ENCODE measurements at regions not wholly inside any gene's neighbourhood (a gene's known extent, or its start where the extent isn't known, plus 50 kb on each side); places are given as distances from the start of the nearest gene placed in this dataset.

GRCh38 chr18:76216096-76216495, 278.9 kb downstream of the ZNF516 start:
- no peaks in the 10 kb centered on the region for H3K9me3 ChIP-seq (ENCODE audit: control insufficient read depth in 2 of 3, insufficient read depth in 1 of 3, low read length in 3 of 3)
- FAIRE-seq: no peak
- no peak overlapping the region for H3K9ac ChIP-seq (ENCODE audit: low read length in 3 of 3)
- intact Hi-C loops (cut with DNase I): no loop called here
- no peak overlapping the region for H3K27ac ChIP-seq (ENCODE audit: low read depth in 2 of 2, low read length in 2 of 2)
- TF ChIP-seq CTCF (IDR thresholded peaks at IDR 0.05; ENCODE audit: borderline replicate concordance, extremely low read depth, insufficient read depth): no peak
- H3K27me3 ChIP-seq (ENCODE audit: control insufficient read depth, insufficient read depth, low read length): no peaks in the 10 kb centered on the region
- no peak for DNase-seq
- H3K36me3 ChIP-seq (ENCODE audit: control insufficient read depth in 2 of 3, insufficient read depth in 3 of 3, low read length in 3 of 3): no peaks in the 10 kb centered on the region
- H3K4me3 ChIP-seq (ENCODE audit: low read length in 3 of 3): no peak overlapping the region
- H3K4me1 ChIP-seq (ENCODE audit: control insufficient read depth in 2 of 3, insufficient read depth in 2 of 3, low read depth in 1 of 3, low read length in 3 of 3): no peaks in the 10 kb centered on the region

GRCh38 chr18:76213991-76214390, 281.1 kb downstream of the ZNF516 start:
- TF ChIP-seq CTCF (IDR thresholded peaks at IDR 0.05; ENCODE audit: borderline replicate concordance, extremely low read depth, insufficient read depth): no peak
- H3K9me3 ChIP-seq (ENCODE audit: control insufficient read depth in 2 of 3, insufficient read depth in 1 of 3, low read length in 3 of 3): no peaks in the 10 kb centered on the region
- no peaks in the 10 kb centered on the region for H3K4me1 ChIP-seq (ENCODE audit: control insufficient read depth in 2 of 3, insufficient read depth in 2 of 3, low read depth in 1 of 3, low read length in 3 of 3)
- no peak overlapping the region for H3K9ac ChIP-seq (ENCODE audit: low read length in 3 of 3)
- intact Hi-C loops (cut with DNase I): no loop called here
- H3K4me3 ChIP-seq (ENCODE audit: low read length in 3 of 3): no peak overlapping the region
- FAIRE-seq (no peak), DNase-seq (no peak)
- no peaks in the 10 kb centered on the region for H3K36me3 ChIP-seq (ENCODE audit: control insufficient read depth in 2 of 3, insufficient read depth in 3 of 3, low read length in 3 of 3)
- no peak overlapping the region for H3K27ac ChIP-seq (ENCODE audit: low read depth in 2 of 2, low read length in 2 of 2)
- no peaks in the 10 kb centered on the region for H3K27me3 ChIP-seq (ENCODE audit: control insufficient read depth, insufficient read depth, low read length)

- Histone ChIP-seq H3K27ac (ENCODE audit: low read depth in 2 of 2, low read length in 2 of 2) (no peak overlapping the region), H3K9me3 (ENCODE audit: control insufficient read depth in 2 of 3, insufficient read depth in 1 of 3, low read length in 3 of 3) (no peaks in the 10 kb centered on the region), H3K36me3 (ENCODE audit: control insufficient read depth in 2 of 3, insufficient read depth in 3 of 3, low read length in 3 of 3) (no peaks in the 10 kb centered on the region), H3K4me3 (ENCODE audit: low read length in 3 of 3) (no peak overlapping the region), H3K4me1 (ENCODE audit: control insufficient read depth in 2 of 3, insufficient read depth in 2 of 3, low read depth in 1 of 3, low read length in 3 of 3) (peaks cover 0 to 2% (median 0%) of the 10 kb centered on the region in 3 donors), H3K9ac (ENCODE audit: low read length in 3 of 3) (no peak overlapping the region), H3K27me3 (ENCODE audit: control insufficient read depth, insufficient read depth, low read length) (no peaks in the 10 kb centered on the region)
- intact Hi-C loops (cut with DNase I): no loop called here
- DNase-seq (peak in 2 of 5 donors; percentile 69 to 75), FAIRE-seq (no peak)
- no peak for TF ChIP-seq CTCF (IDR thresholded peaks at IDR 0.05; ENCODE audit: borderline replicate concordance, extremely low read depth, insufficient read depth)
Measured at GRCh38 chr18:76212960-76213359, 282.1 kb downstream of the ZNF516 start.

GRCh38 chr18:76209597-76209996, 285.4 kb downstream of the ZNF516 start:
- Histone ChIP-seq H3K27ac (ENCODE audit: low read depth in 2 of 2, low read length in 2 of 2) (no peak overlapping the region), H3K4me1 (ENCODE audit: control insufficient read depth in 2 of 3, insufficient read depth in 2 of 3, low read depth in 1 of 3, low read length in 3 of 3) (peaks cover 0 to 2% (median 0%) of the 10 kb centered on the region in 3 donors), H3K9ac (ENCODE audit: low read length in 3 of 3) (no peak overlapping the region), H3K9me3 (ENCODE audit: control insufficient read depth in 2 of 3, insufficient read depth in 1 of 3, low read length in 3 of 3) (no peaks in the 10 kb centered on the region), H3K27me3 (ENCODE audit: control insufficient read depth, insufficient read depth, low read length) (no peaks in the 10 kb centered on the region), H3K36me3 (ENCODE audit: control insufficient read depth in 2 of 3, insufficient read depth in 3 of 3, low read length in 3 of 3) (no peaks in the 10 kb centered on the region), H3K4me3 (ENCODE audit: low read length in 3 of 3) (no peak overlapping the region)
- intact Hi-C loops (cut with DNase I): no loop called here
- FAIRE-seq (no peak), DNase-seq (no peak)
- no peak for TF ChIP-seq CTCF (IDR thresholded peaks at IDR 0.05; ENCODE audit: borderline replicate concordance, extremely low read depth, insufficient read depth)

Measured in kidney (tissue), 13 donors.